ENCODE measurements at regions not wholly inside any gene's neighbourhood (a gene's known extent, or its start where the extent isn't known, plus 50 kb on each side); places are given as distances from the start of the nearest gene placed in this dataset.

- no peaks in the 10 kb centered on the region for H4K20me1 ChIP-seq (ENCODE audit: control insufficient read depth, insufficient read depth, insufficient read length)
- H3K36me3 Mint-ChIP-seq (ENCODE audit: insufficient read depth in 1 of 3, low read depth in 3 of 3): no peaks in the 10 kb centered on the region
- no CpG with 5 or more reads among the region's 4 CpGs for WGBS (ENCODE audit: extremely low coverage, insufficient read length, low lambda C conversion rate)
- no peak overlapping the region for H3K4ac ChIP-seq (ENCODE audit: low read depth, low read length)
- no peak overlapping the region for H4K8ac ChIP-seq (replicated peaks; ENCODE audit: insufficient read length, low read depth, low read length)
- no peak overlapping the region for H2BK5ac ChIP-seq (ENCODE audit: insufficient read length, low read length)
- H3K9me3 ChIP-seq (ENCODE audit: control insufficient read depth, low read depth, low read length): no peaks in the 10 kb centered on the region
- no peak overlapping the region for H2AK5ac ChIP-seq (ENCODE audit: insufficient read length, low read length)
- H3K14ac ChIP-seq (ENCODE audit: insufficient read depth, low read length): no peak overlapping the region
- no peak overlapping the region for H3T11ph ChIP-seq (ENCODE audit: low read length)
- no peak overlapping the region for H3K18ac ChIP-seq (ENCODE audit: insufficient read length, low read depth, low read length)
- no peak overlapping the region for H2AFZ ChIP-seq (ENCODE audit: low read length)
- H4K91ac ChIP-seq (ENCODE audit: insufficient read length, low read depth, low read length): no peak overlapping the region
- no peaks in the 10 kb centered on the region for H3K4me1 ChIP-seq (ENCODE audit: insufficient read depth, low read length)
- H2BK120ac ChIP-seq (ENCODE audit: low read depth, low read length, poor library complexity, severe bottlenecking): no peak overlapping the region
- no peak overlapping the region for H3K9ac ChIP-seq (ENCODE audit: extremely low read depth, insufficient read length, low read length)
- no peaks in the 10 kb centered on the region for H3K79me1 ChIP-seq (ENCODE audit: insufficient read depth, low read depth, low read length, poor library complexity, severe bottlenecking)
- H4K5ac ChIP-seq (ENCODE audit: insufficient read length, low read depth, low read length): no peak overlapping the region
- H3K4me1 Mint-ChIP-seq: peaks cover 10 to 28% of the 10 kb centered on the region in 2 experiments
- no peak overlapping the region for H3K27ac Mint-ChIP-seq
- no peaks in the 10 kb centered on the region for H3K9me3 Mint-ChIP-seq
- no peak overlapping the region for H2BK15ac ChIP-seq (ENCODE audit: low read depth, low read length)
- H3K56ac ChIP-seq (ENCODE audit: insufficient read length, low read depth, low read length): no peak overlapping the region
- H2BK12ac ChIP-seq (ENCODE audit: insufficient read length, low read depth, low read length): no peak overlapping the region
- H3K23ac ChIP-seq (ENCODE audit: insufficient read length, low read depth, low read length): no peak overlapping the region
- DNase-seq: no peak
- H3K27ac ChIP-seq (ENCODE audit: insufficient read length, low read depth, low read length): no peak overlapping the region
- H3K4me2 ChIP-seq (ENCODE audit: insufficient read depth, insufficient read length, low read length): no peak overlapping the region
- no peaks in the 10 kb centered on the region for H3K27me3 ChIP-seq (ENCODE audit: insufficient read depth, low read length)
- H3K27me3 Mint-ChIP-seq (ENCODE audit: low read depth): no peaks in the 10 kb centered on the region
- no peak for TF ChIP-seq CTCF (conservative IDR thresholded peaks at IDR 0.05)
- H2BK20ac ChIP-seq (ENCODE audit: low read depth, low read length, poor library complexity, severe bottlenecking): no peak overlapping the region
- H3K23me2 ChIP-seq (ENCODE audit: insufficient read length, low read depth, low read length, poor library complexity, severe bottlenecking): no peaks in the 10 kb centered on the region
- H3K4me3 Mint-ChIP-seq: no peak overlapping the region
- no peaks in the 10 kb centered on the region for H3K79me2 ChIP-seq (ENCODE audit: insufficient read depth, low read length)
These were observed 75.4 kb downstream of the MDH2 start for GRCh38 chr7:76123316-76123715.
